CD14-positive monocyte (primary cell): ENCODE measurements at regions not wholly inside any gene's neighbourhood (a gene's known extent, or its start where the extent isn't known, plus 50 kb on each side); places are given as distances from the start of the nearest gene placed in this dataset.

Source experiments
- DNase-seq, 3 donors: peaks; one replicate each; pipeline ENCODE4 v3.0.0-alpha.2; 2011 to 2022
- H2AFZ ChIP-seq: 2 replicates; pipeline ENCODE4 v1.6.0; 2012; ENCODE audit warnings: mild to moderate bottlenecking, low read depth, low read length, inconsistent platforms; ENCODE audit not compliant: insufficient read depth, poor library complexity, severe bottlenecking
- H3K27ac ChIP-seq, 2 donors: 1 replicate in 1 of 2; 2 replicates in 1 of 2; pipeline ENCODE4 v1.5.1; 2012 to 2013; ENCODE audit warnings: low read length in 2 of 2, control low read depth in 1 of 2, inconsistent platforms in 1 of 2, low read depth in 1 of 2, mild to moderate bottlenecking in 1 of 2
- H3K27me3 ChIP-seq, 2 donors: one replicate each; pipeline versions ENCODE4 v1.6.0 to v1.6.1; 2011 to 2013; ENCODE audit warnings: low read length in 2 of 2; ENCODE audit not compliant: control insufficient read depth in 2 of 2, insufficient read depth in 2 of 2
- H3K36me3 ChIP-seq, 2 donors: replicated peaks in 1 of 2; 1 replicate in 1 of 2; 2 replicates in 1 of 2; pipeline versions ENCODE4 v1.5.1 to v1.6.1; 2012 to 2013; ENCODE audit warnings: low read length in 2 of 2, control low read depth in 1 of 2, inconsistent platforms in 1 of 2, mild to moderate bottlenecking in 1 of 2; ENCODE audit not compliant: insufficient read depth in 2 of 2, control insufficient read depth in 1 of 2
- H3K4me1 ChIP-seq, 2 donors: 1 replicate in 1 of 2; 2 replicates in 1 of 2; pipeline versions ENCODE4 v1.5.1 to v1.6.1; 2012 to 2013; ENCODE audit warnings: low read length in 2 of 2, control low read depth in 1 of 2, inconsistent platforms in 1 of 2, mild to moderate bottlenecking in 1 of 2, moderate library complexity in 1 of 2; ENCODE audit not compliant: insufficient read depth in 2 of 2, control insufficient read depth in 1 of 2
- H3K4me2 ChIP-seq: replicated peaks from 2 replicates; pipeline ENCODE3; 2012; ENCODE audit warnings: low read length, moderate library complexity, mild to moderate bottlenecking; ENCODE audit not compliant: poor library complexity, severe bottlenecking; ENCODE audit errors: extremely low read depth
- H3K4me3 ChIP-seq, 3 experiments: fragments of 200-600 bp in 1 of 3; sonication (generic) in 1 of 3; replicated peaks in 1 of 3; 1 replicate in 2 of 3; 2 replicates in 1 of 3; pipeline ENCODE4 v1.5.1; 2011 to 2013; ENCODE audit warnings: low read length in 3 of 3, mild to moderate bottlenecking in 3 of 3, control low read depth in 2 of 3, low read depth in 2 of 3, inconsistent platforms in 1 of 3, moderate library complexity in 1 of 3
- H3K79me2 ChIP-seq: 2 replicates; pipeline ENCODE4 v1.6.0; 2012; ENCODE audit warnings: mild to moderate bottlenecking, control low read depth, inconsistent platforms, low read length, moderate library complexity; ENCODE audit not compliant: insufficient read depth
- H3K9ac ChIP-seq: 2 replicates; pipeline ENCODE4 v1.6.0; 2017; ENCODE audit warnings: low read length, mild to moderate bottlenecking; ENCODE audit not compliant: insufficient read depth, poor library complexity, severe bottlenecking
- H3K9me3 ChIP-seq, 2 donors: replicated peaks in 1 of 2; 1 replicate in 1 of 2; 2 replicates in 1 of 2; pipeline versions ENCODE4 v1.5.1 to v1.6.1; 2012 to 2013; ENCODE audit warnings: low read length in 2 of 2, control low read depth in 1 of 2; ENCODE audit not compliant: control insufficient read depth in 1 of 2, insufficient read depth in 1 of 2
- H4K20me1 ChIP-seq: 2 replicates; pipeline ENCODE4 v1.6.0; 2012; ENCODE audit warnings: mild to moderate bottlenecking, low read length, control low read depth, moderate library complexity; ENCODE audit not compliant: insufficient read depth
- H3K27ac Mint-ChIP-seq, 7 donors: one replicate each; pipeline ENCODE4 v1.8.0; 2020; ENCODE audit warnings: mild to moderate bottlenecking in 7 of 7, mixed read lengths in 7 of 7, moderate library complexity in 6 of 7, inconsistent platforms in 2 of 7
- H3K27me3 Mint-ChIP-seq, 3 donors: one replicate each; pipeline ENCODE4 v1.8.0; 2021 to 2022; ENCODE audit warnings: low read depth in 3 of 3, mild to moderate bottlenecking in 3 of 3, mixed read lengths in 3 of 3, moderate library complexity in 3 of 3, inconsistent platforms in 1 of 3
- H3K36me3 Mint-ChIP-seq, 2 donors: one replicate each; pipeline ENCODE4 v1.8.0; 2020; ENCODE audit warnings: mixed read lengths in 2 of 2, inconsistent platforms in 1 of 2, mild to moderate bottlenecking in 1 of 2
- H3K4me1 Mint-ChIP-seq: one replicate; pipeline ENCODE4 v1.8.0; 2020; ENCODE audit warnings: mild to moderate bottlenecking, mixed read lengths
- H3K4me3 Mint-ChIP-seq, 2 donors: one replicate each; pipeline ENCODE4 v1.8.0; 2020; ENCODE audit warnings: mild to moderate bottlenecking in 2 of 2, mixed read lengths in 2 of 2, moderate library complexity in 1 of 2
- H3K9me3 Mint-ChIP-seq, 7 donors: one replicate each; pipeline ENCODE4 v1.8.0; 2020 to 2022; ENCODE audit warnings: mixed read lengths in 7 of 7, mild to moderate bottlenecking in 6 of 7, moderate library complexity in 6 of 7, inconsistent platforms in 2 of 7
- WGBS: methylation state at CpG from one replicate; pipeline ENCODE4 v1.1.5; 2013; ENCODE audit warnings: missing lambda C conversion rate; ENCODE audit not compliant: insufficient coverage; 5-methylcytosine and 5-hydroxymethylcytosine counted together
- intact Hi-C, 2 donors: fragments of 100-400 bp; cut with micrococcal nuclease; formaldehyde crosslinking; loops; one replicate each; pipeline versions ENCODE4 v1.15.0 to v1.15.1; 2023
- TF ChIP-seq, protein P1 (sequence below): fragments of 200-600 bp; IDR thresholded peaks from one replicate; pipeline ENCODE4 v1.8.0; 2022; ENCODE audit warnings: antibody characterized with exemption, mild to moderate bottlenecking

DNA sequence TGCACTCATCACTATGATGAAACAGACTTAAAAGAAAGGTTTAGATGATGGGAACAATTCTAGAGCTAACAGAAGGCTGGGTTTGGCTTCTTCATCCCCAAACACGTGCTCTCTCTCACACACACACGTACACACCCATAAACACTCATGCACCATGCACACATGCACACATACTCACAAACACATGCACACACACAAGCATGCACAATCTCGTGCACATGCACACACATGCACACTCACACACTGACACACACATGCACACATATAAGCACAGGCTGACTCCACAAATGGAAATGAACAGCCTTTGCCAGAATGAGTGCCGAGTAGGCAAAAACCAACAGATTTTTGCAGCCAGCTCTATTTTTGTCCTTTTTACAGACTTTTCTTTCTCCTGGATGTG lies 1571.6 kb downstream of the AACS start:
- no peaks in the 10 kb centered on the region for H3K4me1 ChIP-seq
- H3K27me3 Mint-ChIP-seq = peaks cover 0 to 1% (median 0%) of the 10 kb centered on the region in 3 donors
- no peak overlapping the region for H3K4me3 Mint-ChIP-seq
- H3K36me3 ChIP-seq = no peaks in the 10 kb centered on the region
- H3K4me2 ChIP-seq = no peak overlapping the region
- no peaks in the 10 kb centered on the region for H4K20me1 ChIP-seq
- peaks cover 4 to 18% (median 14%) of the 10 kb centered on the region in 7 donors for H3K9me3 Mint-ChIP-seq
- 72% methylated on average over 3 of the region's 4 CpGs for WGBS
- DNase-seq = no peak
- no peak overlapping the region for H2AFZ ChIP-seq
- no peaks in the 10 kb centered on the region for H3K36me3 Mint-ChIP-seq
- H3K27ac Mint-ChIP-seq = no peak overlapping the region
- intact Hi-C loops = no loop called here
- H3K27me3 ChIP-seq = no peaks in the 10 kb centered on the region
- no peak overlapping the region for H3K27ac ChIP-seq
- TF ChIP-seq, protein P1, sequence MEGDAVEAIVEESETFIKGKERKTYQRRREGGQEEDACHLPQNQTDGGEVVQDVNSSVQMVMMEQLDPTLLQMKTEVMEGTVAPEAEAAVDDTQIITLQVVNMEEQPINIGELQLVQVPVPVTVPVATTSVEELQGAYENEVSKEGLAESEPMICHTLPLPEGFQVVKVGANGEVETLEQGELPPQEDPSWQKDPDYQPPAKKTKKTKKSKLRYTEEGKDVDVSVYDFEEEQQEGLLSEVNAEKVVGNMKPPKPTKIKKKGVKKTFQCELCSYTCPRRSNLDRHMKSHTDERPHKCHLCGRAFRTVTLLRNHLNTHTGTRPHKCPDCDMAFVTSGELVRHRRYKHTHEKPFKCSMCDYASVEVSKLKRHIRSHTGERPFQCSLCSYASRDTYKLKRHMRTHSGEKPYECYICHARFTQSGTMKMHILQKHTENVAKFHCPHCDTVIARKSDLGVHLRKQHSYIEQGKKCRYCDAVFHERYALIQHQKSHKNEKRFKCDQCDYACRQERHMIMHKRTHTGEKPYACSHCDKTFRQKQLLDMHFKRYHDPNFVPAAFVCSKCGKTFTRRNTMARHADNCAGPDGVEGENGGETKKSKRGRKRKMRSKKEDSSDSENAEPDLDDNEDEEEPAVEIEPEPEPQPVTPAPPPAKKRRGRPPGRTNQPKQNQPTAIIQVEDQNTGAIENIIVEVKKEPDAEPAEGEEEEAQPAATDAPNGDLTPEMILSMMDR = no peak
- no peaks in the 10 kb centered on the region for H3K79me2 ChIP-seq
- H3K9ac ChIP-seq = no peak overlapping the region
- H3K9me3 ChIP-seq = peaks cover 0 to 14% of the 10 kb centered on the region in 2 donors
- no peak overlapping the region for H3K4me3 ChIP-seq
- no peaks in the 10 kb centered on the region for H3K4me1 Mint-ChIP-seq

DNA sequence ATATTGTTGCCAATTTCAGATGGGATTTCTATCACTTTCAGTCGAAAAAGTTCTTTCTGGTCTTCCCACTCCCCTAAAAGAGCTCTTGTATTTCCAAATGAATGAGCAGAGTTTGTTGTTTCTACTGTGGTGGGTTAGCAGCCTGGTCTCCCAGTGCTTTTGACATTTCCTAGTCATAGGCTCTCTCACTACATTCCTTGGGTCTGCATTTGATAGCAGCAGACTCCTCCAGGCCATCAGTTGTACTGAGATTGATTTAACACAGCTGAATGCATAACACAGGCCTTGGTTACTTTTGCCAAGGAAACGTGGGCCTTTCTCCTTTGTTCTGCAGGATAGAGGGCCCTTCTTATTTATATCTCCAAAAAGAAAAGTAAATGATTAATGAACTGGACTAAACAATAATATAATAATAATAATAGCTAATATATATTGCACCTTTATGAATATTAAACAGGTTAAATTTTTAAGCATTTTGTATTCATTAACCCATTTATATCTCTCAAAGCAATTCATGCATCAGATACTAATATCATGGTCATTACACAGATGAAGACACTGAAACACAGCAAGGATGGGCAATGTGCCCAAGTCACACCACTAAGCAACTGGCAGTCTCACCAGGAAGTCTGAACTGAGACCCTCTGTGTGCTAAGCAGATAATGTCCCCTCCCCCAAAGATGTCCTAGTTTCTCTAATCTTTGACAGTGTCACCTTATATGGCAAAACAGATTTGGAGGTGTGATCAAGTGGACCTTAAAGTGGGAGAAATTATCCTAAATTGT lies 1579.2 kb downstream of the AACS start:
- TF ChIP-seq, protein P1 = no peak
- H3K9ac ChIP-seq = no peak overlapping the region
- H2AFZ ChIP-seq = no peak overlapping the region
- H3K36me3 ChIP-seq = no peaks in the 10 kb centered on the region
- H3K9me3 ChIP-seq = peaks cover 8 to 18% of the 10 kb centered on the region in 2 donors
- H3K4me1 ChIP-seq = no peaks in the 10 kb centered on the region
- H3K27ac Mint-ChIP-seq = no peak overlapping the region
- H3K4me2 ChIP-seq = no peak overlapping the region
- no peaks in the 10 kb centered on the region for H3K36me3 Mint-ChIP-seq
- no CpG with 5 or more reads among the region's 2 CpGs for WGBS
- DNase-seq = no peak
- peaks cover 0 to 2% (median 2%) of the 10 kb centered on the region in 3 donors for H3K27me3 Mint-ChIP-seq
- H3K4me3 ChIP-seq = no peak overlapping the region
- H4K20me1 ChIP-seq = no peaks in the 10 kb centered on the region
- no peaks in the 10 kb centered on the region for H3K79me2 ChIP-seq
- H3K4me1 Mint-ChIP-seq = no peaks in the 10 kb centered on the region
- peaks cover 3 to 23% (median 10%) of the 10 kb centered on the region in 7 donors for H3K9me3 Mint-ChIP-seq
- no peak overlapping the region for H3K27ac ChIP-seq
- no peaks in the 10 kb centered on the region for H3K27me3 ChIP-seq
- intact Hi-C loops = no loop called here
- no peak overlapping the region for H3K4me3 Mint-ChIP-seq
